ENCODE measurements at regions not wholly inside any gene's neighbourhood (a gene's known extent, or its start where the extent isn't known, plus 50 kb on each side); places are given as distances from the start of the nearest gene placed in this dataset.
"Not testable (repeated sequence)": the region's sequence is repeated elsewhere in the genome, so short reads cannot be mapped to it uniquely, and the experiment has no call there.

GRCh38 chr10:28442403-28442802, 90.5 kb upstream of the WAC start:
- no peak for DNase-seq (ENCODE audit: low read depth, low spot score)

GRCh38 chr10:28444031-28444430, 88.9 kb upstream of the WAC start:
- DNase-seq (ENCODE audit: low read depth, low spot score), result no peak

- no peak for DNase-seq (ENCODE audit: low read depth, low spot score)
These were observed 87.4 kb upstream of the WAC start for GRCh38 chr10:28445516-28445915.

GRCh38 chr10:28449382-28449781, 83.5 kb upstream of the WAC start:
- no peak for DNase-seq (ENCODE audit: low read depth, low spot score)

- DNase-seq (ENCODE audit: low read depth, low spot score), result no peak
These were observed 83.0 kb upstream of the WAC start for GRCh38 chr10:28449926-28450325.

- DNase-seq (ENCODE audit: low read depth, low spot score), result no peak
These were observed 79.0 kb upstream of the WAC start for GRCh38 chr10:28453926-28454325.

- no peak for DNase-seq (ENCODE audit: low read depth, low spot score)
These were observed 75.8 kb upstream of the WAC start for GRCh38 chr10:28457110-28457509.

GRCh38 chr10:28457873-28458272, 75.0 kb upstream of the WAC start:
- not testable (repeated sequence) for DNase-seq (ENCODE audit: low read depth, low spot score)

- no peak for DNase-seq (ENCODE audit: low read depth, low spot score)
These were observed 73.3 kb upstream of the WAC start for GRCh38 chr10:28459453-28460144.

- no peak for DNase-seq (ENCODE audit: low read depth, low spot score)
These were observed 69.8 kb upstream of the WAC start for GRCh38 chr10:28463141-28463540.

- DNase-seq (ENCODE audit: low read depth, low spot score), result no peak
These were observed 69.1 kb upstream of the WAC start for GRCh38 chr10:28463676-28464395.

- no peak for DNase-seq (ENCODE audit: low read depth, low spot score)
These were observed 65.3 kb upstream of the WAC start for GRCh38 chr10:28467615-28468014.

GRCh38 chr10:28468707-28469483, 64.0 kb upstream of the WAC start:
- DNase-seq (ENCODE audit: low read depth, low spot score), result no peak

GRCh38 chr10:28470873-28471651, 61.9 kb upstream of the WAC start:
- DNase-seq (ENCODE audit: low read depth, low spot score), result no peak

GRCh38 chr10:28471652-28472050, 61.3 kb upstream of the WAC start:
- no peak for DNase-seq (ENCODE audit: low read depth, low spot score)

- no peak for DNase-seq (ENCODE audit: low read depth, low spot score)
These were observed 54.3 kb upstream of the WAC start for GRCh38 chr10:28478646-28479045.

GRCh38 chr10:28479425-28479865, 53.5 kb upstream of the WAC start:
- DNase-seq (ENCODE audit: low read depth, low spot score), result no peak

GRCh38 chr10:28479927-28480627, 52.8 kb upstream of the WAC start:
- no peak for DNase-seq (ENCODE audit: low read depth, low spot score)

- no peak for DNase-seq (ENCODE audit: low read depth, low spot score)
These were observed 52.3 kb upstream of the WAC start for GRCh38 chr10:28480628-28480965.

GRCh38 chr10:28481346-28481745, 51.6 kb upstream of the WAC start:
- DNase-seq (ENCODE audit: low read depth, low spot score), result not testable (repeated sequence)

- no peak for DNase-seq (ENCODE audit: low read depth, low spot score)
These were observed 51.0 kb upstream of the WAC start for GRCh38 chr10:28481968-28482367.
